ENCODE measurements at regions not wholly inside any gene's neighbourhood (a gene's known extent, or its start where the extent isn't known, plus 50 kb on each side); places are given as distances from the start of the nearest gene placed in this dataset.

DNA sequence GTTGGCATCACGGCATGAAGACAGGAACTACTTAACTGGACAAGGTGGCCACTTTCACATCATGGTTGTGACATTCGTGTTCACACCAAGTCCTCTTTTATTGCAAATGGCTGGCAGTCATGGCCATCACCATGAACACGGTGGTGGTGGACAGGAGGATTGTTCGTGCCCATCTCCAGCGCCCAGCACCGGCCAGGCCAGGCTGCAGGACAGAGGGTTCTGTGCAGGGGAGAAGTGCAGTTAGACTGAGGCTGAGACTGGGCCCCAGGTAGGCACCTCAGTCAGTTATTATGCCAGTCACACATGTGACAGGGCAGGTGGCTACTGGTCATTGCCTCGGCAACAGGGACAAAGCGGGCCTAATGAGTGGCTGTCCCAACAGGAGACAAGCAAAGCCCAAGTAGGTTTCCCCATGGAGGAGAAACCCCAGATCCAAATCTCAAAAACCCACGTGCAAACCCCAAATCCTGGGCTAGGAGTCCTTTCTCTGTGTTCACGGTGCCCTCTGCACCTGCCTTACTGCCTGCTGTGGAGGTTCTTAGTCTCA is 468.1 kb upstream of the MYT1L start:
- no peak for DNase-seq (ENCODE audit: low spot score)
- no peak for TF ChIP-seq CTCF (IDR thresholded peaks at IDR 0.05)
- no peak overlapping the region for H3K4me3 ChIP-seq
- no peaks in the 10 kb centered on the region for H3K4me1 ChIP-seq (ENCODE audit: control insufficient read depth in 1 of 2, low read depth in 2 of 2)
- H3K36me3 ChIP-seq = no peaks in the 10 kb centered on the region
- no peaks in the 10 kb centered on the region for H3K9me3 ChIP-seq
- H3K27me3 ChIP-seq (replicated peaks; ENCODE audit: insufficient read depth) = no peaks in the 10 kb centered on the region
- H3K27ac ChIP-seq = no peak overlapping the region
- ATAC-seq (ENCODE audit: insufficient number of reproducible peaks, low FRiP score, low read depth) = no peak

GRCh38 chr2:2798337-2798736 is 467.3 kb upstream of the MYT1L start:
- TF ChIP-seq CTCF (IDR thresholded peaks at IDR 0.05) = no peak
- Histone ChIP-seq H3K27me3 (replicated peaks; ENCODE audit: insufficient read depth) (no peaks in the 10 kb centered on the region), H3K4me1 (ENCODE audit: control insufficient read depth in 1 of 2, low read depth in 2 of 2) (no peaks in the 10 kb centered on the region), H3K4me3 (no peak overlapping the region), H3K36me3 (no peaks in the 10 kb centered on the region), H3K27ac (no peak overlapping the region), H3K9me3 (no peaks in the 10 kb centered on the region)
- DNase-seq (ENCODE audit: low spot score) = no peak
- no peak for ATAC-seq (ENCODE audit: insufficient number of reproducible peaks, low FRiP score, low read depth)

GRCh38 chr2:2797797-2798196 is 466.7 kb upstream of the MYT1L start:
- no peak for TF ChIP-seq CTCF (IDR thresholded peaks at IDR 0.05)
- Histone ChIP-seq H3K27ac (no peak overlapping the region), H3K4me3 (no peak overlapping the region), H3K36me3 (no peaks in the 10 kb centered on the region), H3K4me1 (ENCODE audit: control insufficient read depth in 1 of 2, low read depth in 2 of 2) (no peaks in the 10 kb centered on the region), H3K27me3 (replicated peaks; ENCODE audit: insufficient read depth) (no peaks in the 10 kb centered on the region), H3K9me3 (no peaks in the 10 kb centered on the region)
- no peak for DNase-seq (ENCODE audit: low spot score)
- no peak for ATAC-seq (ENCODE audit: insufficient number of reproducible peaks, low FRiP score, low read depth)

DNA sequence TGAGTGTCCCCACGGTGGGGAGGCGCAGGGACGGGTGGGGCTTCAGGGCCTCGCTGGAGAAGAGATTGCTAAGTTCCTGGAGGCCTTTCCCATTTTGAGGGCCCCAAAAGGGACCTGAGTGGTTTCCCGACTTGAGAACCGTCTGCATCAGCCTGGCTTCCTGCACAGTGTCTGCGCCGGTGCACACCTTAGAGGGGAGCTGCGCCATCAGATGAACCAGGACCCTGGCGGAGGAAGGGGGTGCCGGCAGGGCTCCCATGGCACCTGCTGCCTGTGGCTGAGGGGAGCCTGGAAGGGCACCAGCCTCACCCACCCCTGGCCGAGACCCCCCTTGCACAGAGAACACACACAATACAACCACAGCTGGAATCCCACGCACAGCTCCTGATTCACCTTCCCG is 465.1 kb upstream of the MYT1L start:
- no peak for ATAC-seq (ENCODE audit: insufficient number of reproducible peaks, low FRiP score, low read depth)
- no peak for TF ChIP-seq CTCF (IDR thresholded peaks at IDR 0.05)
- Histone ChIP-seq H3K4me3 (no peak overlapping the region), H3K36me3 (no peaks in the 10 kb centered on the region), H3K27me3 (replicated peaks; ENCODE audit: insufficient read depth) (no peaks in the 10 kb centered on the region), H3K4me1 (ENCODE audit: control insufficient read depth in 1 of 2, low read depth in 2 of 2) (no peaks in the 10 kb centered on the region), H3K9me3 (no peaks in the 10 kb centered on the region), H3K27ac (no peak overlapping the region)
- DNase-seq (ENCODE audit: low spot score) = no peak

DNA sequence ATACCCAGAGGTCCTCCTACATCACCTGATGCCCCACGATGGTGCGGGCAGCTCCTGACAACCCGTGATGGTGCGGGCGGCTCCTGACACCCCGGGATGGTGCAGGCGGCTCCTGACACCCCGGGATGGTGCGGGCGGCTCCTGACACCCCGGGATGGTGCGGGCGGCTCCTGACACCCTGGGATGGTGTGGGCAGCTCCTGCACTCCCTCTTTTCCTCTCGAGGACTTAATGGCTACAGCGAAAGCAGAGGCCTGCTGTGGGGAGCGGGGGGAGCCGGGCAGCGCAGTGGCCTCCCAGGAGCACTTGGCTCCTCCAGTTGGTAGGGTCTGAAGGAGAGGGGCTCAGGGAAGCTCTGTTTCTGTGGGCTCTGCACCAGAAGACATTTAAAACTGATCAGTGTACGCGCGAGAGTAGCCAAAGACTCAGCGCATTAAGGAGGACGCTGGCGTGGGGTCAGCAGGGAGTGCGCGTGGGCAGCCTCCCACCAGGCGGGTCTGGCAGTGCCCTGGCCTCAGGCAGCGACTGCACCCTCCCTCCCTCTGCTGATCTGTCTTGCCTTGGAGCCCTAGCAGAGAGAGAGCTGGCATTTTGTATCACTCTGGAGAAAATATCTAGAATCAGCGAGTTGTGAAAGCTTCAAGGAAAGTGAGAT is 464.5 kb upstream of the MYT1L start:
- H3K4me1 ChIP-seq (ENCODE audit: control insufficient read depth in 1 of 2, low read depth in 2 of 2) = no peaks in the 10 kb centered on the region
- DNase-seq (ENCODE audit: low spot score) = no peak
- H3K27ac ChIP-seq = no peak overlapping the region
- no peaks in the 10 kb centered on the region for H3K9me3 ChIP-seq
- no peak for ATAC-seq (ENCODE audit: insufficient number of reproducible peaks, low FRiP score, low read depth)
- H3K27me3 ChIP-seq (replicated peaks; ENCODE audit: insufficient read depth) = no peaks in the 10 kb centered on the region
- no peak overlapping the region for H3K4me3 ChIP-seq
- no peak for TF ChIP-seq CTCF (IDR thresholded peaks at IDR 0.05)
- no peaks in the 10 kb centered on the region for H3K36me3 ChIP-seq
